DND-41 (cell line): ENCODE measurements at regions not wholly inside any gene's neighbourhood (a gene's known extent, or its start where the extent isn't known, plus 50 kb on each side); places are given as distances from the start of the nearest gene placed in this dataset.
A peak's percentile ranks its signal among the peaks of the same experiment; 100 is the strongest.

Experiments used
- CTCF ChIP-seq: IDR thresholded peaks from 2 replicates; pipeline ENCODE4 v1.5.1; 2012; ENCODE audit warnings: borderline replicate concordance, low read length, moderate library complexity, mild to moderate bottlenecking; ENCODE audit not compliant: poor library complexity, severe bottlenecking; ENCODE audit errors: extremely low read depth
- EZH2 ChIP-seq: IDR thresholded peaks from 3 replicates; pipeline ENCODE4 v1.6.1; 2012; ENCODE audit warnings: borderline replicate concordance, low read depth, mild to moderate bottlenecking, moderate library complexity, low read length, inconsistent platforms; ENCODE audit not compliant: severe bottlenecking

- TF ChIP-seq CTCF (peak; percentile 10), EZH2 (no peak)
Measured at GRCh38 chr2:177056481-177056929, 156.1 kb upstream of the HNRNPA3 start.
